KMS-11 (cell line): ENCODE measurements at regions not wholly inside any gene's neighbourhood (a gene's known extent, or its start where the extent isn't known, plus 50 kb on each side); places are given as distances from the start of the nearest gene placed in this dataset.

Experiments
- H2AFZ ChIP-seq: fragments of 200-600 bp; sonication (generic); 2 replicates; pipeline ENCODE4 v1.6.1; 2016; ENCODE audit warnings: antibody characterized with exemption, mixed run types, low read depth
- H3K27ac ChIP-seq: fragments of 200-600 bp; sonication (generic); 2 replicates; pipeline ENCODE4 v1.6.1; 2016; ENCODE audit warnings: mild to moderate bottlenecking, mixed run types
- H3K27me3 ChIP-seq: fragments of 200-600 bp; sonication (generic); 2 replicates; pipeline ENCODE4 v1.6.1; 2017; ENCODE audit warnings: mild to moderate bottlenecking, low read depth, mixed run types, moderate library complexity; ENCODE audit not compliant: insufficient read depth
- H3K36me3 ChIP-seq: fragments of 200-600 bp; sonication (generic); 2 replicates; pipeline ENCODE4 v1.6.1; 2017; ENCODE audit warnings: mild to moderate bottlenecking, mixed run types; ENCODE audit not compliant: insufficient read depth
- H3K4me1 ChIP-seq: fragments of 200-600 bp; sonication (generic); 2 replicates; pipeline ENCODE4 v1.6.1; 2016; ENCODE audit warnings: mild to moderate bottlenecking, low read depth, mixed run types; ENCODE audit not compliant: poor library complexity, severe bottlenecking
- H3K4me2 ChIP-seq: fragments of 200-600 bp; sonication (generic); 2 replicates; pipeline ENCODE4 v1.7.0; 2016; ENCODE audit warnings: mild to moderate bottlenecking, mixed run types
- H3K4me3 ChIP-seq: fragments of 200-600 bp; sonication (generic); IDR thresholded peaks from 2 replicates; pipeline ENCODE4 v1.6.1; 2017; ENCODE audit warnings: low read depth, low read length, mixed read lengths; ENCODE audit not compliant: insufficient read depth
- H3K79me2 ChIP-seq: fragments of 200-600 bp; sonication (generic); 2 replicates; pipeline ENCODE4 v1.6.1; 2016; ENCODE audit warnings: low read depth, mixed run types; ENCODE audit not compliant: insufficient read depth
- H3K9ac ChIP-seq: fragments of 200-600 bp; sonication (generic); 2 replicates; pipeline ENCODE4 v1.6.1; 2016; ENCODE audit warnings: mild to moderate bottlenecking, mixed run types
- H4K20me1 ChIP-seq: fragments of 200-600 bp; sonication (generic); 2 replicates; pipeline ENCODE4 v1.6.1; 2016; ENCODE audit warnings: mild to moderate bottlenecking, mixed run types; ENCODE audit not compliant: insufficient read depth
- TF ChIP-seq, protein P1 (sequence below): fragments of 200-600 bp; sonication (generic); conservative IDR thresholded peaks from 2 replicates; pipeline ENCODE4 v1.6.1; 2017; ENCODE audit warnings: low read depth, mild to moderate bottlenecking, antibody characterized with exemption, low read length, moderate library complexity, mixed read lengths

GRCh38 chr12:22865822-22866221 lies 240.9 kb downstream of the ETNK1 start:
- Histone ChIP-seq H3K9ac (no peak overlapping the region), H4K20me1 (no peaks in the 10 kb centered on the region), H2AFZ (no peak overlapping the region), H3K4me3 (no peak overlapping the region), H3K27ac (no peak overlapping the region), H3K36me3 (no peaks in the 10 kb centered on the region), H3K27me3 (no peaks in the 10 kb centered on the region), H3K4me1 (no peaks in the 10 kb centered on the region), H3K79me2 (no peaks in the 10 kb centered on the region), H3K4me2 (no peak overlapping the region)
- TF ChIP-seq, protein P1, sequence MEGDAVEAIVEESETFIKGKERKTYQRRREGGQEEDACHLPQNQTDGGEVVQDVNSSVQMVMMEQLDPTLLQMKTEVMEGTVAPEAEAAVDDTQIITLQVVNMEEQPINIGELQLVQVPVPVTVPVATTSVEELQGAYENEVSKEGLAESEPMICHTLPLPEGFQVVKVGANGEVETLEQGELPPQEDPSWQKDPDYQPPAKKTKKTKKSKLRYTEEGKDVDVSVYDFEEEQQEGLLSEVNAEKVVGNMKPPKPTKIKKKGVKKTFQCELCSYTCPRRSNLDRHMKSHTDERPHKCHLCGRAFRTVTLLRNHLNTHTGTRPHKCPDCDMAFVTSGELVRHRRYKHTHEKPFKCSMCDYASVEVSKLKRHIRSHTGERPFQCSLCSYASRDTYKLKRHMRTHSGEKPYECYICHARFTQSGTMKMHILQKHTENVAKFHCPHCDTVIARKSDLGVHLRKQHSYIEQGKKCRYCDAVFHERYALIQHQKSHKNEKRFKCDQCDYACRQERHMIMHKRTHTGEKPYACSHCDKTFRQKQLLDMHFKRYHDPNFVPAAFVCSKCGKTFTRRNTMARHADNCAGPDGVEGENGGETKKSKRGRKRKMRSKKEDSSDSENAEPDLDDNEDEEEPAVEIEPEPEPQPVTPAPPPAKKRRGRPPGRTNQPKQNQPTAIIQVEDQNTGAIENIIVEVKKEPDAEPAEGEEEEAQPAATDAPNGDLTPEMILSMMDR = no peak

GRCh38 chr12:22866406-22866805 lies 241.4 kb downstream of the ETNK1 start:
- Histone ChIP-seq H3K4me1 (no peaks in the 10 kb centered on the region), H3K27ac (no peak overlapping the region), H4K20me1 (no peaks in the 10 kb centered on the region), H3K79me2 (no peaks in the 10 kb centered on the region), H3K9ac (no peak overlapping the region), H2AFZ (no peak overlapping the region), H3K36me3 (no peaks in the 10 kb centered on the region), H3K4me3 (no peak overlapping the region), H3K27me3 (no peaks in the 10 kb centered on the region), H3K4me2 (no peak overlapping the region)
- TF ChIP-seq, protein P1 = no peak

GRCh38 chr12:22874151-22874550 lies 249.2 kb downstream of the ETNK1 start:
- Histone ChIP-seq H4K20me1 (no peaks in the 10 kb centered on the region), H3K36me3 (no peaks in the 10 kb centered on the region), H3K4me2 (no peak overlapping the region), H3K4me1 (no peaks in the 10 kb centered on the region), H3K27me3 (no peaks in the 10 kb centered on the region), H3K27ac (no peak overlapping the region), H3K9ac (no peak overlapping the region), H3K4me3 (no peak overlapping the region), H3K79me2 (no peaks in the 10 kb centered on the region), H2AFZ (no peak overlapping the region)
- TF ChIP-seq, protein P1 = no peak

DNA sequence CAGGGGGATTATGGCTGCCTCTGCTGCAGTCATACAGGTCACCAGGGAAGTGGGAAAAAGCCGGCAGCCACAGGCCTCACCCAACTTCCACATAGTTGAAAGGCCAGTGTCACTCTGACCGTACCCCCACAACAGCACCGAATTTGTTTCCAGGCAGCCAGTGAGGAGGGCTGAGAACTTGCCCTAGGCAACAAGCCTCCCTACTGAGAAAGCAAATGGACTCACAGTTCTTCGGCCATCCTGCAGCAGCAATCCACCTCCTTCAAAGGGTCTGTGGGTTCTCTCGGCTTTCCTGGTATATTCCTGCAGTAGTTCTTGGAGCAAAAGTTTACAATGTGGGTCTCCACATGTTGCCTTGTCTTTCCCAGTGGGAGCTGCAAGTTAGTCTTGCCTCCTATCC lies 251.3 kb downstream of the ETNK1 start:
- H3K27ac ChIP-seq = no peak overlapping the region
- H3K9ac ChIP-seq = no peak overlapping the region
- no peaks in the 10 kb centered on the region for H3K79me2 ChIP-seq
- H3K36me3 ChIP-seq = no peaks in the 10 kb centered on the region
- H3K4me3 ChIP-seq = no peak overlapping the region
- H3K4me1 ChIP-seq = no peaks in the 10 kb centered on the region
- TF ChIP-seq, protein P1 = no peak
- H4K20me1 ChIP-seq = no peaks in the 10 kb centered on the region
- no peaks in the 10 kb centered on the region for H3K27me3 ChIP-seq
- no peak overlapping the region for H3K4me2 ChIP-seq
- H2AFZ ChIP-seq = no peak overlapping the region
